ENCODE measurements at regions not wholly inside any gene's neighbourhood (a gene's known extent, or its start where the extent isn't known, plus 50 kb on each side); places are given as distances from the start of the nearest gene placed in this dataset.
"Not testable (repeated sequence)": the region's sequence is repeated elsewhere in the genome, so short reads cannot be mapped to it uniquely, and the experiment has no call there.

DNA sequence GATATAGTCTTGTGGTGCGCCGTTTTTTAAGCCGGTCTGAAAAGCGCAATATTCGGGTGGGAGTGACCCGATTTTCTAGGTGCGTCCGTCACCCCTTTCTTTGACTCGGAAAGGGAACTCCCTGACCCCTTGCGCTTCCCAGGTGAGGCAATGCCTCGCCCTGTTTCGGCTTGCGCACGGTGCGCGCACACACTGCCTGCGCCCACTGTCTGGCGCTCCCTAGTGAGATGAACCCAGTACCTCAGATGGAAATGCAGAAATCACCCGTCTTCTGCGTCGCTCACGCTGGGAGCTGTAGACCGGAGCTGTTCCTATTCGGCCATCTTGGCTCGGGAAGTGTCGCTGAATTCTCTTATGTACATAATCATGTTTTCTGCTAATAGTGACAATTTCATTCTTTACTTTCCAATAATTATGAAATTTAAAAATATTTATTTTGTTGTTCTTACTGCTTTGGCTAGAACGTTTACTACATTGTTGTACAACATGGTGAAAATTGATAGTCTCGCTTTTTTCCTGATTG, 61.2 kb upstream of the MINDY3 start:
- not testable (repeated sequence) for DNase-seq

DNA sequence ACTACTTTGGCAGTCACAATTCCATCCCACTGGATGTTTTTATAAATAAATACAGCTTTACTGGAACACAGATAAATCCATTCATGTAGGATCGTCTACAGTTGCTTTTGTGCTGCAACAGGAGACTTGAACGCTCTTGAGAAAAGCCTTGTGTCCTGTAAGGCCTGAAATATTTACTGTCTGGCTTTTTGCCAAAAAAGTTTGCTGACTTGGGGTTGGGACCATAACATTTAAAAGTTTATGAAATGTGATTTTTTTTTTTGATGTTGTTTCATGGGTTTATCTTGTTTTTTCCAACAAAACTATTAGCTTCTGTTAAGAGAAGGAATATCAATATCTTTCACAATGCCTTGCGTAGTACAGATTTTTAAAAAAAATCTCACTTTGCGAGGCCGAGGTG, 71.1 kb upstream of the MINDY3 start:
- no peak for DNase-seq

DNA sequence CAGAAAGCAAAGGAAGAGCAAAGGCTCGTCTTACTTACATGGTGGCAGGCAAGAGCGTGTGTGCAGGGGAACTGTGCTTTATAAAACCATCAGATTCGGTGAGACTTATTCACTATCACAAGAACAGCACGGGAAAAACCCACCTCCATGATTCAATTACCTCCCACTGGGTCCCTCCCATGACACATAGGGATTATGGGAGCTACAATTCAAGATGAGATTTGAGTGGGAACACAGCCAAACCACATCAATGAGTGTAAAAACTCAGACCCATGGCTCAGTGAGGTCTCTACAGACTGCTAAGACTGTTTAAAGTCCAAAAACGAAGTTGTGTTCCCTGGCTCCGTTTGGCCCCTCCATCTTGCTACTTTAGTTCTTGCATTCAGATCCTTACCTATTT, 79.2 kb upstream of the MINDY3 start:
- DNase-seq, result not testable (repeated sequence)

DNA sequence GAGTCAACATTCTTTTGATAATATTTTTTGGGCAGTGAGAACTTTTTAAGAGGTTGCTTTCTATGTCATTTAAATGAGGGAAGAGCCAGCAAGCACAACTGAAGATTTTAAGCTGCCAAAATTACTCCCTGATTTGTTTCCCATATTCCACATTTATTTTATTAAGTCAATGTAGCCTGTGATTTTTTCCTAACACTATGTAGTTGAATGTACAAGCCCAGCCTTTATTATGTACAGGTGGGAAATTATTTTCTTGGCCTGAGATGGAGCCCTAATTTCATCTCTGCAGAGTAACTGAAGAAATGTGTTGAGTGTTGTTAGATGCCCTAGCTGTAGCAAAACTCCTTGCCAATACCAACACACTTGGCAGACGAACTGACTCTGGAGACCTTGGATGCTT, 83.1 kb upstream of the MINDY3 start:
- no peak for DNase-seq

DNA sequence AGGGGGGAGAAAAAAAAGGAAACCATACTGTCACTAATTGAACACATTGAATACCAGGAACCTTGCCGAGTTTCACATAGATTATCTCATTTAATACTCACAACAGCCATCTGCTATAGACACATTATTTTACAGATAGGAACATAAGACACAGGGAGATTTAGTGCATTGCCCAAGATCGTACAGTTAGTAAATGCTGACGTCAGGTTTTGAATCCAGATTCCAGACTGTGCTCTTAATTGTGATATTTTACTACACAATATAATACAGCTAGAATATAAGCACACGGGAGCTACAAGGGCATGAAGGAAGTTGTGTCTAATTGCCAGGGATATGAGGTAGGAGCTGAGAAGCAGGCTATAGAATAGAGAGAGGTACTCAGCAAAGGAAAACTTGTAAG, 93.9 kb upstream of the MINDY3 start:
- no peak for DNase-seq

DNA sequence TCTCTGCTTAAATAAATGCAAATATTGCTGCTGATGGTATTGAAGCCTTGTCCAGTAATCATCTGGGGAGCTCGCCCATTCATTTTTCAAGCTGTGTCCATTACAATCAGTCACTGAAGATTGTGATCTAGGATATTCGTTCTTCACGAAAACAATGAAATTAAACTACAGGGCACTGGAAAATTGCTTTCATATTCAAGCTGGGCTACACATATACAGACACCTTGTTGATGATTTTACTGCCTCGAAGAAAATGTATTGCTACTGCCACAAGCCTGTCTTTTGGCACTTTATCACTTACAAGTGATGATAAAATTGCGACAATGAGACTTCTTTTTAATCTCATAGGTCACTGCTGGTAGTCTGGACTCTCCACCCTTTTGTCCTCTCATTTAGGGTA, 100.0 kb upstream of the MINDY3 start:
- DNase-seq, result no peak

DNA sequence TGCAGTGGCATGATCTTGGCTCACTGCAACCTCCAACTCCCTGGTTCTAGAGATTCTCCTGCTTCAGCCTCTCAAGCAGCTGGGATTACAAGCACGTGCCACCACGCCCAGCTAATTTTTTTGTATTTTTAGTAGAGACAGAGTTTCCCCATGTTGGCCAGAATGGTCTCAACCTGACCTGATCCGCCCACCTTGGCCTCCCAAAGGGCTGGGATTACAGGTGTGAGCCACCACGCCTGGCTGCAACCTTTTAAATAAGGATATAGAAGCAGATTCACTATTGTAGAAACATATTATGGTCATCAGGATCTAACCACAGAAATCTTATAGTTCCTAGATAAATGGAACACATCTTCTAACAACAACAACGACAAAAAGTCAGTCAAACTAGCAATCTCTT, 112.4 kb upstream of the MINDY3 start:
- not testable (repeated sequence) for DNase-seq

DNA sequence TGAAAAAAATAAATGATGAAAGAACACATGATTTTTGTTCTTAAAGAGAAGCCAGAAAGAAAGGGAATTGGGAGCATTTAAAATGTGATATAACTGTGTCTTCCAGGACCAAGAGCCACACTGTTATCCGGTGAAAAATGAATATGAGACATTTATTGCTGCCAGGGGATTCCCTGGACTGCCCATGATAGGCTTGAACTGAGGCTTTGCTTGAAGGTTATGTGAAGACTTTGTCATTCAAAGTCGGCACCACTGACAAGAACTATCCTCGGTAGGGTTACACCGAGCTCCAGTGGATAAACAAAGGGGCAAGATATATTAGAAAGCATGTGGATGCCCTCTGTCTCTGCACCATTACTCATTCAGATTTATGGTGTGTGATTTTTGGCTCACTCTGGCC, 125.4 kb upstream of the MINDY3 start:
- no peak for DNase-seq

DNA sequence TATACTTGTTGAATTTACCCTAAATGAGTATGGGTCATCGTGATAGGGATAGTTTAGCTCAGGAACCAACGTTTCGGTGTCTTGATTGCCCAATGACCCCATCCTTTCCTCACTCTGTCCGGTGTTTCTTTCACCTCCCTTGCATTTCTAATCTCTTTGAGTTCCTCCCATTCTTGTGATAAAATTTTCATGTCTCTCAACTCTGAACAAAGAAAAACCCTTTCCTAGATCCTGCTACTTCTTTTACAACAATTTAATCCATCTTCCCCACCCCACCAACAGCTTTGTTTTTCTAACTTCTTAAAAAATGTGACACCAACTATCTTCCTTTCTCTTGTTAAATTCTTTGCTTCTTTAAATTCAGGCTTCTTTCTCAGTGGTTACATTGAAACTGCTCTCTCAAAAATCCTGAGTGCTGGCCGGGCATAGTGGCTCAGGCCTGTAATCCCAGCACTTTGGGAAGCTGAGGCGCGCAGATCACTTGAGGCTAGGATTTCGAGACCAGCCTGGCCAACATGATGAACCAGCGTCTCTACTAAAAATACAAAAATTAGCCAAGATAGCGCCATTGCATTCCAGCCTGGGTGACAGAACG, 130.3 kb upstream of the MINDY3 start:
- no peak for DNase-seq

DNA sequence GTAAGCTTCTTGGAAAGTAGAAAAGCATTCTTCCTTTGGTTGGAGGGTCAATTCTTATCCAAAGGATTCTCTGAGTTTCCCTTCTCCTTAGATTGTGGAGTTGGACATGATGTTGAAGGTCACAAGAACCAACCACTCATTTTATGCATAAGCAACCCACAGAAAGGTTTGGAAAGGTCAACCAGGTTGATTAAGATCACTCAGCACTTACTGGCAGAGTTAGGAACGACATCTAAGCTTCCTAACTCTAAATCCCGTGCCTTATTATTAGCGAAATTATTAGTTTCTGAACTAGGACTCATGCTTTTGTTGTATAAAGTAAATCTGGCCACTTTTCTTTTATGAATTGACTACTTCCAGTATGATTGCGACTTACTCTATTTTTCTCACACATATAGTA, 137.0 kb upstream of the MINDY3 start:
- no peak for DNase-seq

DNA sequence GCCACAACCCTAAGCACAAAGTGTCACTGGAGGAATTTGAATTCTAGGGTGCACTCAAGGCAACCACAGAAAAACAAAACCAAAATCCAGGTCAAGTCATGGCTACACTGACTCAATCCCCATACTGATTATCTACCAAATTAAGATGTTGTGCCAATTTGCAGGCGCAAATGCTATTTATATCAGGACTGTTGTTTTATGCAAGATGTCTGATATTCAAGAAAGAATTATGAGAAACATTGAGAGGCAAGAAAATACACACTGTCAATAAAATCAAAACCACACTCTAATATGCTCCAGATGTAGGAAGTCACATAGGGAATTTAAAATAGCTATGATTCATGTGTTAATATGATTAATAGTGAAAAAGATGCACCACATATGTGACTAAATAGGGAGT, 141.3 kb upstream of the MINDY3 start:
- no peak for DNase-seq

DNA sequence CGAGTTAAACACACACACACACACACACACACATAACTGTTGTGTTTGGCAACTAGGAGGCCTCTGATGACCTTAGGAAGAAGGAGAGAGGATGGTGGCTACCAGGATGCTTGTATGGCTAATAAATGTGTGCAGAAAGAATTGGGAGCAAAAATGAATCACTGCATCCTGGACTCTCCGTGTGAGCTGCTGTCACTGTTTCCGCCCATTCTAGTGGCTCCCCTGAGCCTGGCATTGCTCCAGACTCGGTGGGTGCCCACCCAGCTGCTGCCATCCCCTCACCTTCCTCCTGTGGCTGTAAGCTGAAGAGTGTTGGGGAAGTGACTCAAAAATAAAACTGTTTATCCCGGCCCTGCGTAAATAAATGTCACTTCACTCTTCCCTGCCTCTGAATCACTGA, 149.5 kb upstream of the MINDY3 start:
- DNase-seq, result no peak

DNA sequence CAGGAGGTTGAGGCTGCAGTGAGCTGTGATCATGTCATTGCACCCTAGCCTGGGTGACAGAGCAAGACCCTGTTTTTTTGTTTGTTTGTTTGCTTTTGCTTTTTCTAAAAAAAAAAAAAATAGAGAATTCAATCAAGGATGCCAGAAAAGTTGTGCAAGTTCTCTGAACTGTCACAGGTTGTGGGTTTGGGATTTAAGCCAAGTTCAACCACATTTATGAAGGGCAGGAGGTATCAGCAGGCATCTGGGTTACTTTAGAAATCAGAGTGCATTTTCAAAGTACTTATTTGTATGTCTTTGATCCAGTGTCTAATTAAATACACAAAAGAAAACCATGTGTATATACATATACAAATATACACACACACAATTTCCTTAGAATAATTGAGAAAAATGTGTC, 151.2 kb upstream of the MINDY3 start:
- no peak for DNase-seq

DNA sequence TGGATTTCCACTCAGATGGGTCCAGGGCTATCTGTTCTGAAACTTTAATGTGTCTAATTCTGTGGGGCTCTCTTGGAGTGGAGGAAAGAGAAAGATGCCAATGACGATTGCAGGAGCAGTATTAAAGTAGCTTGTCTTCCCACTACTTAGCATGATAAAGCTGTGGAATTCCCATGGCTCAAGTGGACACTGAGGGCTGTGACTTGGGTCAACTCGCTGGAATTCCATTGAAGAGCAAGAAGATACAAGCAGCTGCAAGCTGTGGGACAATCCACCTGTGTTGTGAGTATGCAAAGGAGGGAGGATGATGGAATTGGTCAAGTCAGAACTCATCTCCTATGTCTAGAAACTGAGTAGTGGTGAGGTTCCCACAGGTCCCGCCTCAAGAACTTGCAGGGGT, 154.2 kb upstream of the MINDY3 start:
- DNase-seq, result no peak

DNA sequence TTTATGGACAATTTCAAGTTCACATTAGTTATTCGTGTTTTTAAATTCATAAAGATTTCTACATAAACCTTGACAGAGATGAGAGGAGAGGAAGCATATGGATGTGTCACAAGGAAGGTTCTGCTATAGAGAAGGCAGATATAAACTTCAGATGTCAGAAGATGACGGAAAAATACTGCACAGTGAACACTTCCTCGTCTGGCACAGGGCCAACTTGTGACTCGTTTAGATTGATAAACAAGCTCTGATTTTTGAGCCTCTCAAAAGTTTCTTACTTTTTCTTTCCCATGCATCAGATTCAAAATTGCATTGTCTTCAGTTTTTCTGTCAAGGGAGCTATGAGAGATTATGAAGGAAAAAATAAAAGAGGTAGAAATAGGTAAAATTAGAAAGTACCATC, 156.4 kb upstream of the MINDY3 start:
- no peak for DNase-seq

DNA sequence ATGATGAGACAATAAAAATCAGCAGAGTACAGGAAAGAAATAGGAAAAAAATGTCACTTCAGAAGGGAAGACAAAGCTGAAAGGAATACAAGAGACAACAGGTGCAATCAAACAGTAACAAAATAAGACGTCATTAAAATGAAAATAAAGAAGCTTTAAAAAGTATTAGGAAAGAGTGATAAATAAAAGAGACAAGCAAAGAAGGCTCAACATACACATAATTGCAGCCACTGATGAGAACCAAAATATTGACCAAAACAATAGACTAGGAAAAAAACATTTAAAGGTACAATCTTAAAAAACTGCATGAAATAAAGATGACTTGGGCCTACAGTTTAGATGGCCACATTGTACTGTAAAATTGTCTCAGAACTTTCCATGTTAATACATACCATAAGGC, 160.5 kb upstream of the MINDY3 start:
- DNase-seq, result no peak

DNA sequence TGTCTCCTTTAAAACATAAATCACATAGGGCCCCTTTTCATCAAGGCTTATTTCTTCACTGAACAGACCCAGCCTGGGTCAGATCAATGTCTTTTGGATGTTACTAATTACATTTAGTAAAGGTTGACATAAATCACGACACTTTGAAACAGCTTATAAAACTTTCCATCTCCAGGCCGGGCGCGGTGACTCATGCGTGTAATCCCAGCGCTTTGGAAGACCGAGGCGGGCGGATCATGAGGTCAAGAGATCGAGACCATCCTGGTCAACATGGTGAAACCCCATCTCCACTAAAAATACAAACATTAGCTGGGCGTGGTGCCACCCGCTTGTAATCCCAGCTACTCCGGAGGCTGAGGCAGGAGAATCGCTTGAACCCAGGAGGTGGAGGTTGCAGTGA, 166.5 kb upstream of the MINDY3 start:
- DNase-seq, result not testable (repeated sequence)

DNA sequence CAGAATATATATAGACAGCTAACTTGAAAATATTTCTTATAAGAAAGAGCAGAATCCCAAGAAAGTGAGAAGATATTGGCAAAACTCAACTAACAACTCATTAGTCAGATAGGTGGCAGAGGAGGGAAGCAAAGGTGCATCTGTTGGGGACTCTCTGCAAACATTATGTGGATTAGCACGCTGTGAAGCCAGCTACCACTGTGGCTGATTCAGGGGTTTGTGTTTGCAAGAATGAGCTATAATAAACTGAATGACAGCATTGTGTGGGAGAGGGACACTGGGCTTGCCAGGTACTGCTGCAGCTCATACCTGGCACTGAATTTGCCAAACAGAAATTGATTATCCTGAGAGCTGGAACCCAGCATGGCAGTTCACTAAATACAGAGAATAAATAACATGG, 170.3 kb upstream of the MINDY3 start:
- DNase-seq, result no peak

DNA sequence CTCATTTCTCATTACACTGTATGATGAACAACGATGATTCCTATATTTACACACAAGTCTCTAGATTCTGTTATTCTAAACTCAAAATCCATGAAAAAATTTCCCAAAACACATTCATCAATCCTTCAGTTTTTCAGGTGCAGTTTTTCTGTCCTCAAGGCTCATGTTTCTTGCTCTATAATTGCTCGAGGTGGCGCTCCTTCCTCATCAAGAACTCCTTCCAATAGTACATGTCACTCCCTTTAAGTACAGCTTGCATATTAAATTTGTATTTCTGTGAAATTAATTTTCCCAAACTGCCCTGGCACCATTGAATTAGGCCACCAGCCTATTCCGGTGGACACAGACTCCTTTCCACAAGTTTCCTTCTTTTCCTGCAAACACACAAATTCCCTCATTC, 188.7 kb upstream of the MINDY3 start:
- no peak for DNase-seq

DNA sequence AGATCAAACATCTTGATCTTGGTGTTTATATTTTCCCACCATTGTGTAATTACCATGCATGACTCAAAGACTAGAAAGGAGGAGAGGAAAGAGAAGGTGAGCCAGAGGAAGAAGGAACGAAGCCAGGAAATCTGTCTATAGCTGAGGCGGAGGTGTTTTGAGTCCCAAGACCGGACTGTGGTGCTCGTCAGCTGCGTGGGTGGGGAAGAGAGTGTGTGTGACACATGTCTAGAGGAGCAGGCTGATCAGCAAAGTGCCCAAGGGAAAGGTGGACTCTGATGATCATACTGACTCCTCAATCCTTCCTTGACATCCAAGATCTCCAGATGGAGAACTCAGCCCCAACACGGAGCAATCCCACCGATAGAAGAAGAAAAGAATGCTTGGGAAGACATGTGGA, 189.5 kb upstream of the MINDY3 start:
- no peak for DNase-seq

DNA sequence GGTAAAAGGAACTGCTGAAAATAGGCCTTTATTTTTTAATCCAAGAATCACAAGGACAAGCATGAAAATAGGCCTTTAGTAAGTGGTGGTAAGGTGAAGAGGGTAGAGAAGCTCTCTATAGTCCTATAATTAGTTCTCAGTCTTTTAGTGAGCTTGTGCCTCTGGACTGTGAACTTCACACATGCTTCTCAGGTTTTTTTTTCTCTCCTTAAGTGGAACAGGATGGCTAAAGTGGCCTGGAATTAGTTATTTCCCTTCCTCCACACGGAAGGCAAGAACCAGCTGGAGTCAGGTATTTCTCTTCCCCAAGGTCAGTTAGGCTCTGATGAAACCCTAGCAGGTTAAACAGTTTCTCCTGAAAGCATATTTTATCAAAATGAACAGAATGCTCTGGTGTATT, 203.0 kb upstream of the MINDY3 start:
- DNase-seq, result no peak

DNA sequence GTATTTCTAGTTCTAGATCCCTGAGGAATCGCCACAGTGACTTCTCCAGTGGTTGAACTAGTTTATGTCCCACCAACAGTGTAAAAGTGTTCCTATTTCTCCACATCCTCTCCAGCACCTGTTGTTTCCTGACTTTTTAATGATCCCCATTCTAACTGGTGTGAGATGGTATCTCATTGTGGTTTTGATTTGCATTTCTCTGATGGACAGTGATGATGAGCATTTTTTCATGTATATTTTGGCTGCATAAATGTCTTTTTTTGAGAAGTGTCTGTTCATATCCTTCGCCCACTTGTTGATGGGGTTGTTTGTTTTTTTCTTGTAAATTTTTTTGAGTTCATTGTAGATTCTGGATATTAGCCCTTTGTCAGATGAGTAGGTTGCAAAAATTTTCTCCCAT, 223.2 kb upstream of the MINDY3 start:
- DNase-seq, result not testable (repeated sequence)

DNA sequence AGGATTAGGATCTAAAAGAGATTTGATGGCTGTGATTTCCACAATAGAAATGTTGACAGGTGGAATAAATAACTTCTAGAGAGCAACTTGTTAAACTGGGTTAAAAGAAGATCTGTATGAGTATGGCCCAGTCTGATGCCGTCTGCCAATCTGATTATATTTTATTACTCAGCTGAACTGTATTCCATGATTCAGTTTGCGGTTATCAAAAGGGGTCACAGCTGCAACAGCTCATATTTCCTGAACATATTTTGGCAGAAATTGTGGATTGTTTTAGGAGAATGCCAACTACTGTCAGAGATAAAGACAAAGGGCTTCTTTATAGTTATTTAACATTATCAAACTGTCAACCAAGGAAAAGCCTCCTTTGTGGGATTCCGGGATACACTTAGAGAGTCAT, 244.8 kb upstream of the MINDY3 start:
- no peak for DNase-seq

DNA sequence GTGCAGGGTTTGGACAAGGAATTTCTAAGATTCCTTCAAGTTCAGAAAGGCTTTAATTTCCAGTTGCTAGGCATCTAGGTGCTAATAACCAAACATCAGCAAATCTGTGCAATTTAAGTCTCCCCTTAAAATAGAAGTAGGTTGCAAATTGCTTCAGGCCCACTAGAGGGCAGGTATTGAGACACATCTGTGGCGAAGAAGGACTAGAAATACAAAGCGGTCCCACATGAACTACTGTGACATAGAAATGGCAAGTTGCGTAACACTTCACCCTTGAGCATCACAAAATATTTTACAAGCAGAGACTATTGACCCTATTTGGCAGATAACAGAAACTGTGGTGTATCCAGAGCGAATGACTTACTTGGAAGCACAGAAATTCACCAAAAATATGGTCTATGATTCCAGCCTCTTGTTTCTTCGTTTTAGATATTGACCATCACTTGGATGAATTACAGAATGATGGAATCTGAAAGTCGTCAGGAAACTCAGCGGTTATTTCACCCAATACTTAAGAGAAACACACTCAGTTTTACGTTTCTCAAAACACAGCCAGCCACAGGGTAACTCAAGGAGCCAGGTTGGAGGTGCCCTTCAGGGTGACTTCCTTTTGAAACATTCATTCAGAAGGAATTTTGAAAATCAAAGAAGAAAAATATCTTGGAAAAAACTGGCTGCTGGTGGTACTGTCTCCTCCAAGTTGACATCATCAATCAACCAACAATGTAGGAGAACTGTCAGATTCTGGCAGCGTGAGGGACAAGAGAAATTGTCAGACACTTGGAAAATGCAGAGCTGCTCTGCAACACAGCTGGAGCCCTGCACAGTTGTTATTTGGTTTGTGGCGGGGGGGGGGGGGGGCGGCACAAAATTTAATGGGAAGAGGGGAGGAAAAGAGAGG, 256.3 kb upstream of the MINDY3 start:
- peak in 1 of 2 donors; percentile 6 for DNase-seq

DNA sequence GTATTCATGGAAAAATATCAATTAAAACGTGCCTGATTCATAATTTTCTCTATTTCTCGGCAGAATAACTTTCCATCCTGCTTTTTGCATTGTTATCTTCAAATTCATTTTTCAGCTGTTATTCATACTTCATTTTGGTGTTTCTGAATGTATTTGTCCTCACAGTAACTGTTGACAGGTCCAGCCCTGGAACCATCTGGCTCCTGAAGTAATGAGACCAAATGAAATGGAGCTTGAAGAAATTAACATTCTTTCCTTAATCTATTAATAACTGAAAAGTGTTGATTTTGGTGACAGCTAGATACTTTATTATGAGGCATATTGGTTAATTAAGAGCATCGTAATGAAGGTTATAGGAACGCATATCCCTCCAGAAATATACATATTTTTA, 257.0 kb upstream of the MINDY3 start:
- no peak for DNase-seq
